Right lobe of liver (tissue), 4 donors: ENCODE measurements at regions not wholly inside any gene's neighbourhood (a gene's known extent, or its start where the extent isn't known, plus 50 kb on each side); places are given as distances from the start of the nearest gene placed in this dataset.

Experiments used
- CTCF ChIP-seq, 4 donors: fragments of 200-600 bp in 3 of 4; fragments of 450-650 bp in 1 of 4; IDR thresholded peaks; one replicate each; pipeline versions ENCODE4 v1.5.1 to v1.8.0; 2016 to 2022; ENCODE audit warnings: antibody characterized with exemption in 4 of 4, mild to moderate bottlenecking in 2 of 4
- POLR2A ChIP-seq: fragments of 450-650 bp; IDR thresholded peaks from one replicate; pipeline ENCODE4 v1.6.1; 2017; ENCODE audit warnings: antibody characterized with exemption, mild to moderate bottlenecking
- donor health status: DM: no; HTN: no; CAD: no.
- donor health status: DM: no; HTN: no; CAD: no.
- donor health status: DM: no; HTN: yes; CAD: no.

- TF ChIP-seq CTCF (IDR thresholded peaks at IDR 0.05) (no peak), POLR2A (no peak)
Measured at GRCh38 chr13:33958964-33959363, 141.0 kb downstream of the RFC3 start.
